Duodenal mucosa (tissue), 2 donors: ENCODE measurements at regions not wholly inside any gene's neighbourhood (a gene's known extent, or its start where the extent isn't known, plus 50 kb on each side); places are given as distances from the start of the nearest gene placed in this dataset.

ENCODE experiments used
- H3K27ac ChIP-seq: one replicate; pipeline ENCODE4 v1.7.0; 2013; ENCODE audit warnings: low read depth, low read length
- H3K27me3 ChIP-seq, 2 donors: one replicate each; pipeline ENCODE4 v1.7.0; 2013; ENCODE audit warnings: low read length in 2 of 2, control low read depth in 1 of 2; ENCODE audit not compliant: insufficient read depth in 2 of 2, control insufficient read depth in 1 of 2
- H3K36me3 ChIP-seq, 2 donors: one replicate each; pipeline ENCODE4 v1.7.0; 2013; ENCODE audit warnings: low read length in 2 of 2, control low read depth in 1 of 2; ENCODE audit not compliant: insufficient read depth in 2 of 2, control insufficient read depth in 1 of 2
- H3K4me1 ChIP-seq, 2 donors: one replicate each; pipeline ENCODE4 v1.7.0; 2013; ENCODE audit warnings: low read length in 2 of 2, control low read depth in 1 of 2; ENCODE audit not compliant: insufficient read depth in 2 of 2, control insufficient read depth in 1 of 2
- H3K4me3 ChIP-seq, 2 donors: one replicate each; pipeline ENCODE4 v1.7.0; 2013; ENCODE audit warnings: low read length in 2 of 2, low read depth in 1 of 2
- H3K9ac ChIP-seq, 2 donors: one replicate each; pipeline ENCODE4 v1.7.0; 2013; ENCODE audit warnings: low read length in 2 of 2, low read depth in 1 of 2
- H3K9me3 ChIP-seq, 2 donors: one replicate each; pipeline ENCODE4 v1.7.0; 2013; ENCODE audit warnings: low read length in 2 of 2, control low read depth in 1 of 2; ENCODE audit not compliant: control insufficient read depth in 1 of 2

- Histone ChIP-seq H3K36me3 (no peaks in the 10 kb centered on the region), H3K9ac (no peak overlapping the region), H3K4me1 (no peaks in the 10 kb centered on the region), H3K27ac (no peak overlapping the region), H3K27me3 (no peaks in the 10 kb centered on the region), H3K4me3 (no peak overlapping the region), H3K9me3 (peaks cover 31 to 45% of the 10 kb centered on the region in 2 donors)
These were observed 272.5 kb downstream of the ALG10 start for GRCh38 chr12:34294671-34295365.

DNA sequence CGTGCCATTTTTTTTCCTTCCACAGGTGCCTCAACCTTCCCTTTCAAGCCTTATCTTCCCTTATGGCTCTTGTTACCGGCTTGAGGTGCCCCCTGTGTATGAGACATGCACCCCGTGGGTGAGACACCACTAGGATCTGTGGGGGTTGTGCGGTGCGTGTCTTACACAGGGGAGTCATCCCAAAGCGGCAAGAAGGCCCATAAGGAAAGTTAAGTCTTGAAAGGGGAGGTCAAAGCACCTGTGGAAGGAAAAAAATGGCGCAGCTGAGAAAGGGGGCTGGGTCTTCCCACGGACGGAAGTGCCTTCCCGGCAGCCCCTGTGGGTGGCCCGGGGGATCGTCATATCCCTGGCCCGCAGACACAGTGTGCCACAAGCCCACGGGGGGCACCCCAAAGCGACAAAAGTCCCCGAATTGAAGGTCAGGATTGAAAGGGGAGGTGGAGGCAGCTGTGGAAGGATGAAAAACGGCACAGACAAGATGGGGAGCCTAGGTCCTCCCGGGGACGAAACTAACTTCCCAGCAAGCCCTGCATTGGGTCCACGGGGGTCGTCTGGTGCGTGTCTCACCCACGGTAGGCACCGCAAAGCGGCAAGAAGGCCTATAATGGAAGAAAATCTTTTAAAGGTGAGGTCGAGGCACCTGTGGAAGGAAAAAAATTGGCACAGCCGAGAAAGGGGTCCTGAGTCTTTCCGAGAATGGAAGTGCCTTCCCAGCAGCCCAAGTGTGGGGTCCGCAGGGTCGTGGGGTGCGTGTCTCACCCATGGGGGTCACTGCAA, 273.3 kb downstream of the ALG10 start:
- Histone ChIP-seq H3K36me3 (no peaks in the 10 kb centered on the region), H3K9me3 (peaks cover 32 to 53% of the 10 kb centered on the region in 2 donors), H3K27ac (no peak overlapping the region), H3K27me3 (no peaks in the 10 kb centered on the region), H3K4me1 (no peaks in the 10 kb centered on the region), H3K4me3 (no peak overlapping the region), H3K9ac (no peak overlapping the region)

GRCh38 chr12:34296143-34297041, 274.1 kb downstream of the ALG10 start:
- Histone ChIP-seq H3K4me1 (no peaks in the 10 kb centered on the region), H3K27me3 (no peaks in the 10 kb centered on the region), H3K27ac (no peak overlapping the region)

DNA sequence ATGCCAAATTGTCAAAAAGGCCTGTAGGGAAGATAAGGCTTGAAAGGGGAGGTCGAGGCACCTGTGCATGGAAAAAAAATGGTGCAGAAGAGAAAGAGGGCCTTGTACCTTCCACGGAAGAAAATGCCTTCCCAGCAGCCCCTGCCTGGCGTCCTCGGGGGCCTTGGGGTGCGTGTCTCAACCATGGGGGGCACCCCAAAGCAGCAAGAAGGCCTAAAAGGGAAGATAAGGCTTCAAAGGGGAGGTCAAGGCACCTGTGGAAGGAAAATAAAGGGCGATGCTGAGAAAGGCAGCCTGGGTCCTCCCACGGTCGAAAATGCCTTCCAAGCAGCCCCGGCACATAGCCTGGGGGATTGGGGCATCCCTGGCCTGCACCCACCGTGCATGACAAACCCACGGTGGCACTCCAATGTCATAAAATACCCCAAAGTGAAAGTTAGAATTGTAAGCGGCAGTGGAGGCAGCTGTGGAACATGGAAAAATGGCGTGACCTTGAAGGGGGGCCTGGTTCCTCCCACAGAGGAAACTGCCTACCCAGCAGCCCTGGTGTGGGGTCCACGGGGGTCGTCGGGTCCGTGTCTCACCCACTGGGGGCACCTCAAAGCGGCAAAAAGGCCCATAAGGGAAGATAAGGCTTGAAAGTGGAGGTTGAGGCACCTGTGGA, 275.0 kb downstream of the ALG10 start:
- Histone ChIP-seq H3K9me3 (peaks cover 27 to 59% of the 10 kb centered on the region in 2 donors), H3K36me3 (no peaks in the 10 kb centered on the region), H3K4me3 (no peak overlapping the region), H3K27ac (no peak overlapping the region), H3K27me3 (no peaks in the 10 kb centered on the region), H3K4me1 (no peaks in the 10 kb centered on the region), H3K9ac (no peak overlapping the region)

More at GRCh38 chr12:34296143-34297041, 274.1 kb downstream of the ALG10 start:
- Histone ChIP-seq H3K36me3 (no peaks in the 10 kb centered on the region), H3K9ac (no peak overlapping the region), H3K9me3 (peaks cover 32 to 57% of the 10 kb centered on the region in 2 donors), H3K4me3 (no peak overlapping the region)

DNA sequence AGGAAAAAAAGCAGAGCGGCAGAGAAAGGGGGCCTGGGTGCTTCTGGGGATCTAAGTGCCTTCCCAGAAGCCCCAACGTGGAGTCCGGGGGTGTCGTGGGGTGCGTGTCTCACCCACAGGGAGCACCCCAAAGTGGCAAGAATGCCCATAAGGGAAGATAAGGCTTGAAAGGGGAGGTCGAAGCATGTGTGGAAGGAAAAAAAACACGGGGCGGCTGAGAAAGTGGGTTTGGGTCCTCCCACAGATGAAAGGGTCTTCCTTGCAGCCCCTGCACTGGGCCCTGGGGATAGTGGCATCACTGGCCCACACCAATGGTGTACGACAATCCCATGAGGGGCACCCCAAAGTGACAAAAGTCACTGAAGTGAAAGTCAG, 275.5 kb downstream of the ALG10 start:
- peaks cover 27 to 62% of the 10 kb centered on the region in 2 donors for H3K9me3 ChIP-seq
- H3K9ac ChIP-seq, result no peak overlapping the region
- no peaks in the 10 kb centered on the region for H3K4me1 ChIP-seq
- no peaks in the 10 kb centered on the region for H3K27me3 ChIP-seq
- no peaks in the 10 kb centered on the region for H3K36me3 ChIP-seq
- no peak overlapping the region for H3K4me3 ChIP-seq
- no peak overlapping the region for H3K27ac ChIP-seq

- H3K27me3 ChIP-seq, result no peaks in the 10 kb centered on the region
- no peak overlapping the region for H3K4me3 ChIP-seq
- no peaks in the 10 kb centered on the region for H3K36me3 ChIP-seq
- no peaks in the 10 kb centered on the region for H3K4me1 ChIP-seq
- H3K27ac ChIP-seq, result no peak overlapping the region
- no peak overlapping the region for H3K9ac ChIP-seq
- peaks cover 25 to 62% of the 10 kb centered on the region in 2 donors for H3K9me3 ChIP-seq
These were observed 276.1 kb downstream of the ALG10 start for GRCh38 chr12:34298176-34298970.

- Histone ChIP-seq H3K36me3 (no peaks in the 10 kb centered on the region), H3K27ac (no peak overlapping the region), H3K4me1 (no peaks in the 10 kb centered on the region), H3K4me3 (no peak overlapping the region), H3K27me3 (no peaks in the 10 kb centered on the region), H3K9ac (no peak overlapping the region), H3K9me3 (peaks cover 30 to 63% of the 10 kb centered on the region in 2 donors)
These were observed 276.9 kb downstream of the ALG10 start for GRCh38 chr12:34298971-34299801.

DNA sequence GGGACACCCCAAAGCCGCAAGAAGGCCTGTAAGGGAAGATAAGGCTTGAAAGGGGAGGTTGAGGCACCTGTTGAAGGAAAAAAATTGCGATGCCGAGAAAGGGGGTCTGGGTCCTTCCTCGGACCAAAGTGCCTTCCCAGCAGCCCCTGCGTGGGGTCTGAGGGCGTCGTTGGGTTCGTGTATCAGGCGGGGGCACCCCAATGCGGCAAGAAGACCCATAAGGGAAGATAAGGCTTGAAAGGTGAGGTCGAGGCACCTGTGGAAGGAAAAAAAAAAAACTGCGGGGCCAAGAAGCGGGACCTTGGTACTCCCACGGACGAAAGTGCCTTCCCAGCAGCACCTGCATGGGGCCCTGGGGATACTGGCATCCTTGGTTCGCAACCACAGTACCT, 277.5 kb downstream of the ALG10 start:
- Histone ChIP-seq H3K4me3 (no peak overlapping the region), H3K9ac (no peak overlapping the region), H3K36me3 (no peaks in the 10 kb centered on the region), H3K27me3 (no peaks in the 10 kb centered on the region), H3K9me3 (peaks cover 36 to 60% of the 10 kb centered on the region in 2 donors), H3K27ac (no peak overlapping the region), H3K4me1 (no peaks in the 10 kb centered on the region)
